ENCODE measurements at regions not wholly inside any gene's neighbourhood (a gene's known extent, or its start where the extent isn't known, plus 50 kb on each side); places are given as distances from the start of the nearest gene placed in this dataset.

DNA sequence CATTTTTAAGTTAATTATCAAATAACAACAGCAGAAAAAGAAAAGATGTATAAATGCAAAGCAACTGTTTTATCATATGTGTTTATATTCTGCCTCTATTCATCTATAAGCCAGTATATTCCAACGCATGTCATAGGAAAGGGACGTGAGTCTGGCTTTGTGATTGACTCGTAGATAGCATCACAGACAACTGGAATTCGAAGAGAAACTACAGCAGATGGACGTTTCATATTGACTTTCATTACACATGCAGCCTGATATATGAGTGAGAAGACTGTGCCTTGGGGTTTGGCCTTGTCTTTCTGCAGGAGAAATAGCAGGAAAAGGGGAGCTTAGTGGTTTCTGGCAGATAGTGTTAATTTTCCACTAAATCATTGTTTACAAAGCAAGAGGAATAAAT lies 1111.9 kb downstream of the MAT2B start:
- CTCF ChIA-PET, result no interaction called here
- BruUV-seq (replicated peaks), result no TSS peak
- H3K4me2 ChIP-seq (ENCODE audit: insufficient read depth, low read length), result no peak overlapping the region
- H3K4me1 ChIP-seq (ENCODE audit: control insufficient read depth, extremely low read depth, insufficient read depth, low read length), result no peaks in the 10 kb centered on the region
- dilution Hi-C loops (cut with MboI; ENCODE audit: extremely low pct_ligation_motif_present, low sequenced_read_pairs), result no loop called here
- no peaks in the 10 kb centered on the region for H3K9me3 ChIP-seq (replicated peaks; ENCODE audit: control insufficient read depth, insufficient read depth, low read length)
- H3K9me1 ChIP-seq (replicated peaks; ENCODE audit: control insufficient read depth, extremely low read depth, insufficient read depth, low read length), result no peaks in the 10 kb centered on the region
- no peaks in the 10 kb centered on the region for H3K36me3 ChIP-seq (ENCODE audit: control insufficient read depth in 2 of 2, extremely low read depth in 1 of 2, insufficient read depth in 2 of 2, low read length in 2 of 2)
- H3K27me3 ChIP-seq (ENCODE audit: control insufficient read depth in 2 of 2, insufficient read depth in 2 of 2, low read length in 2 of 2), result no peaks in the 10 kb centered on the region
- intact Hi-C loops (cut with micrococcal nuclease), result no loop called here
- no peak overlapping the region for H2AFZ ChIP-seq (ENCODE audit: low read depth, low read length)
- no peaks in the 10 kb centered on the region for H4K20me1 ChIP-seq (replicated peaks; ENCODE audit: control insufficient read depth, extremely low read depth, insufficient read depth, low read length)
- no peak for DNase-seq (ENCODE audit: low read depth, low spot score)
- POLR2A ChIA-PET, result no interaction called here
- H3K4me3 ChIP-seq (replicated peaks in 1 of 3; ENCODE audit: insufficient read depth in 1 of 3, low read depth in 1 of 3, low read length in 3 of 3), result no peak overlapping the region
- no peak overlapping the region for H3K27ac ChIP-seq (ENCODE audit: insufficient read depth, low read depth, low read length)
- H3K9ac ChIP-seq (replicated peaks; ENCODE audit: extremely low read depth, insufficient read depth, low read length), result no peak overlapping the region
- FAIRE-seq, result no peak
- no peaks in the 10 kb centered on the region for H3K79me2 ChIP-seq (ENCODE audit: control insufficient read depth, insufficient read depth, low read length)
- TF ChIP-seq EZH2 (IDR thresholded peaks at IDR 0.05; ENCODE audit: borderline replicate concordance, low read depth, low read length, severe bottlenecking) (no peak), POLR2AphosphoS5 (IDR thresholded peaks at IDR 0.05; ENCODE audit: insufficient read depth, low read depth, low read length) (no peak), CTCF (IDR thresholded peaks at IDR 0.05; ENCODE audit: extremely low read depth in 1 of 2, insufficient read depth in 1 of 2, low read depth in 1 of 2, low read length in 2 of 2) (no peak), GATA2 (IDR thresholded peaks at IDR 0.05; ENCODE audit: insufficient read depth, insufficient read length, low read depth, low read length) (no peak), JUN (IDR thresholded peaks at IDR 0.05; ENCODE audit: borderline replicate concordance, insufficient read depth, insufficient read length, low read depth) (no peak), MYC (IDR thresholded peaks at IDR 0.05; ENCODE audit: low read depth, low read length) (no peak), POLR2A (IDR thresholded peaks at IDR 0.05; ENCODE audit: low read depth, low read length) (no peak), FOS (IDR thresholded peaks at IDR 0.05; ENCODE audit: borderline replicate concordance, insufficient read depth, low read length) (no peak)
- TF ChIP-seq, protein P1, sequence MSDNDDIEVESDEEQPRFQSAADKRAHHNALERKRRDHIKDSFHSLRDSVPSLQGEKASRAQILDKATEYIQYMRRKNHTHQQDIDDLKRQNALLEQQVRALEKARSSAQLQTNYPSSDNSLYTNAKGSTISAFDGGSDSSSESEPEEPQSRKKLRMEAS (IDR thresholded peaks at IDR 0.05; ENCODE audit: insufficient read depth, insufficient read length), result no peak

All from endothelial cell of umbilical vein (primary cell).